ENCODE measurements at regions not wholly inside any gene's neighbourhood (a gene's known extent, or its start where the extent isn't known, plus 50 kb on each side); places are given as distances from the start of the nearest gene placed in this dataset.

DNA sequence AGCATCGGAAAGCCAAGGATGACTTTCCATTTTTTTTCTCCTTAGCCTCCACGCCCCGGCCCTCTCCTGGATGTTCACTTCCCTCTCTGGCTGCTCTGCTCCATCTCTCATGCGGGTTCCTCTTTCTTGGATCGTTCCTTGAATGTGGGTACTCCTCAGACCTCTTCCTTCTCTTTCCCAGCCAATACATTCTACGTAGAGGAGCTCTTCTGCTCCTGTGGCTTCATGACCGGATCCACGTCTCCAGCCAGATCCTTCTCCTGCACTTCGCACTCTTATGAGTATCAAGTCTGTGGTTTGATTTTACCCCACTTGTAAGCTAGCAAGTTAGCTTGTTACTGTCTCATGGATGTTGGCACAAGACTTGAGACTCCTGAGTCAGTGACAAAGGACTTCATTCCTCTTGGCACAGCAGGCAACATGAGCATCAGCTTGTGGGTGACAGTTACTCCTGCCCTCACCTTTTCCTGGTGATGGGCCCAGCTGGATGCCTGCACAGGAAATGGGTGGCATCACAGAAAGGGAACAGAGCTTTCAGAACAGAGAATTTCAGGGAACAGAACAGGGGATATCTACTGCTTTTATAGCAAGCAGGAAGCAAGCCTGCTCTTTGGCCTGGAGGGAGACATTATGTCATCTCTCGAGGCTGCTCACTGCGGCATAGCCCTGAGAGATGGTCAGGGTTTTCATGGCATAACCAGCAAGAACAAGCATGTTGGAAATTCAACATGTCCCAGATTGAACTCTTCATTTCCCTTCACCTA is 100.1 kb upstream of the KIF26B start:
- TF ChIP-seq, protein P1, sequence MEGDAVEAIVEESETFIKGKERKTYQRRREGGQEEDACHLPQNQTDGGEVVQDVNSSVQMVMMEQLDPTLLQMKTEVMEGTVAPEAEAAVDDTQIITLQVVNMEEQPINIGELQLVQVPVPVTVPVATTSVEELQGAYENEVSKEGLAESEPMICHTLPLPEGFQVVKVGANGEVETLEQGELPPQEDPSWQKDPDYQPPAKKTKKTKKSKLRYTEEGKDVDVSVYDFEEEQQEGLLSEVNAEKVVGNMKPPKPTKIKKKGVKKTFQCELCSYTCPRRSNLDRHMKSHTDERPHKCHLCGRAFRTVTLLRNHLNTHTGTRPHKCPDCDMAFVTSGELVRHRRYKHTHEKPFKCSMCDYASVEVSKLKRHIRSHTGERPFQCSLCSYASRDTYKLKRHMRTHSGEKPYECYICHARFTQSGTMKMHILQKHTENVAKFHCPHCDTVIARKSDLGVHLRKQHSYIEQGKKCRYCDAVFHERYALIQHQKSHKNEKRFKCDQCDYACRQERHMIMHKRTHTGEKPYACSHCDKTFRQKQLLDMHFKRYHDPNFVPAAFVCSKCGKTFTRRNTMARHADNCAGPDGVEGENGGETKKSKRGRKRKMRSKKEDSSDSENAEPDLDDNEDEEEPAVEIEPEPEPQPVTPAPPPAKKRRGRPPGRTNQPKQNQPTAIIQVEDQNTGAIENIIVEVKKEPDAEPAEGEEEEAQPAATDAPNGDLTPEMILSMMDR (IDR thresholded peaks at IDR 0.05) = no peak
- TF ChIP-seq POLR2A (IDR thresholded peaks at IDR 0.05) = no peak

Data from adrenal gland (tissue), 5 donors.